ENCODE measurements at regions not wholly inside any gene's neighbourhood (a gene's known extent, or its start where the extent isn't known, plus 50 kb on each side); places are given as distances from the start of the nearest gene placed in this dataset.

- intact Hi-C loops (cut with DNase I) = no loop called here
- ATAC-seq (no peak), DNase-seq (ENCODE audit: missing footprints) (no peak)
These were observed 330.9 kb upstream of the COBL start for GRCh38 chr7:51647486-51647885.

DNA sequence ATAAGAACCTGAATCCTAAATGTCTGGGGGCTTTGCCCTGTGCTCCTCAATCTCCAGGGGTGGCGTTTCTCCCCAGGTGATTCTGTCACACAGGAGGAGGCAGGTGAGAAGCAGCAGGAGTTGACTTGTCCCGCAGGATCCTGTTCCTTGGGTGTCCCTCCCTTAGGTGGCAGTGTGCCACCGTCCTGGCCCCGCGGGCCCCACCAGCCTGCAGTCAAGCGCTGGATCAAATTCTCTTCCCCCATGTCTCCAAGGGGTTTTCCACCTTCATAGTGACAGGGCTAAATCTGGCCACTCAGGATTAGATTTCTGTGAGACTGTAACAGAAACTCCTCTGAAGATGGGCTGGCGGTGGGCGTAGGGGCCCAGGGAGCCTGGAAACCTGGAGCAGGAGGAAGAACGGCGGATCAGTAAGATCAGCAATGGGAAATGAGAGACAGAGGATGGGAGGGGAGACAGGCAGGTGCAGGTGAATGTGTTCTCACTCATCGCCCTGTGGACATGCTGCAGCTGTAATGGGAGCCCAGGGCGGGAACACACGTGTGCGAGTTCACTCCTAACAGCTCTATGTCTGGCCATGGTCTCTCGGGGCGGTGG is 329.2 kb upstream of the COBL start:
- intact Hi-C loops (cut with DNase I) = no loop called here
- no peak for DNase-seq (ENCODE audit: missing footprints)
- no peak for ATAC-seq

DNA sequence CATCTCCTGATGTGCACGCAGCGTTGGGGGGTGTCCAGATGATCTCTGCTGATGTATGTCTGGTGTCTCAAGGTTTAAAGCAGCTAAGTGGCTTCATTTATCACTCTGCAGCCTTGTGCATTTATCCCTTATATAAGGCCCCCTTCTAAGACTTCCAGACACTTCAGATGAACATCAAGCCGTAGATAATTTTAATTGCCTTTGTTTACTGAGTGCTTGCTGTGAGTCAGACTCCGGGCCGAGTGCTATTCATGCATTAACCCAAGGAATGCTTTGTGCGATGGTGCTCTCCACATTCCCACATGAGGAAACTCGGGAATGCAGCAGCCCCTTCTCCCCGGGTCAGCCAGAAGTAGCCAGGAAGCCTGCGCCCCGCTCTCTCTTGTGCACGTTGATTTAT is 328.6 kb upstream of the COBL start:
- ATAC-seq (no peak), DNase-seq (ENCODE audit: missing footprints) (no peak)
- intact Hi-C loops (cut with DNase I) = no loop called here

DNA sequence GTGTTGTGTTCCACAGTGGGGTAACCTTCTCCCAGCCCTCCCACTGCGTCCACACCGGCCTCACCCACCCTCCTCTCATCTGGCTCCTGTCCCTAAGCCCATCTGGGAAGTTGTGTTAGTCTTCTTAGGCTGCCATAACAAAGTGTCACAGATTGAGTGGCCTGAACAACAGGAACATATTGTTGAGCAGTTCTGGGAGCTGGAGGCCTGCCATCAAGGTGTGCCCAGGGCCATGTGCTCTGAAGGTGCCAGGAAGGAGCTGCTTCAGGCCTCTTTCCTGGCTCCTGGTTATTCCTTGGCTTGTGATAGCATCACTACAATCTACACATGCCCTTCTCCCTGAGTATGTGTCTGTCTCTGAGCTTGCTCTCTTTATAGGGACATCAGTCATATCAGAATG is 327.6 kb upstream of the COBL start:
- DNase-seq (ENCODE audit: missing footprints) = no peak
- no peak for ATAC-seq
- intact Hi-C loops (cut with DNase I) = no loop called here

DNA sequence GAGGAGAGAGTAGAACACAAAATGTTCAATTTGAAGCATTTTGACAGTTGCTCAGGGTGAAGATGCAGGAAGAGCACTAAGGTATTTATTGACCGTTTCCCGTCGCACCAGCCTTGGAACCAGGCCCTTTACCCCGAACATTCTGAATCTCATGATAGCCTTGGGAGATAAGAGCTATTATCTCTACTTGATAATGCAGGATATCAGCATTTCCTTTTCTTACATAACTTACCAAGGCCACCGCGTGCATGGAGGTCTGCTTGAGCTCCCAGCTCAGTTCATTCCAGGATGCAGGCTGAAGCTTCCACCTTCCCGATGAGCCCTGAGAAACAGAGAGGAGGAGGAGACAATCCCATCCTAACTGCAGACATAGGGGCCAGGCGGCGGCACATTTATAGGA is 324.2 kb upstream of the COBL start:
- no peak for ATAC-seq
- no peak for DNase-seq (ENCODE audit: missing footprints)
- intact Hi-C loops (cut with DNase I) = no loop called here

DNA sequence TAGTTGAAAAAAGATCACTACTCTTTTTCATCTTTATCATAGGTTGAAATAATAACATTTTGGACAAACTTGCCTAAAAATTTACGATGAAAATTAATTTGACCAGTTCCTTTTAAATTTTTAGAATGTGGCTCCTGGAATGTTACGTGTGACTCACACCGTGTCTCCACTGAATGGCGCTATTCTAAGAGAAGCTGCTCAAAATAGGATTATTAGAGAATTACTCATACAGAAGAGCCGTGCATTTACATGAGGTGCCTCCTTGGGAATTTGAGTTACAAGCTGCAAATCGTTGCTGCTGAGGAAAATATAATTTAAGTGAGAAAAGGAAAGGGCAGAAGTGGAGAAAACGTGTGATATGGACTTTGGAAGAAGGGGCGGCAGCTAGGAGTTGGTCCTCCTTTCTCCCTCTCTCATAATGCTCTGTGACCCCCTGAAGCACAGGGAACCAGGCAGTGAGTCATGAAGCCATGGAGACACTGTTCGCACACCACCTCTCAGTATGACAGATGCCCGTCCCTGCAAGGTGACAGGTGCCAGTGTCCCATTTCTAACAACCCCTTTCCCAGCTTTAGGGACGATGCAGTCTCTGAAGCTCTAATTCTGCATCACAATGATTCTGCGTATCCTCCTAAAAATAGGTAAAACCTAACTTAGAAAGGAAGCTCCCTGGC is 323.2 kb upstream of the COBL start:
- intact Hi-C loops (cut with DNase I) = no loop called here
- ATAC-seq (no peak), DNase-seq (ENCODE audit: missing footprints) (no peak)

DNA sequence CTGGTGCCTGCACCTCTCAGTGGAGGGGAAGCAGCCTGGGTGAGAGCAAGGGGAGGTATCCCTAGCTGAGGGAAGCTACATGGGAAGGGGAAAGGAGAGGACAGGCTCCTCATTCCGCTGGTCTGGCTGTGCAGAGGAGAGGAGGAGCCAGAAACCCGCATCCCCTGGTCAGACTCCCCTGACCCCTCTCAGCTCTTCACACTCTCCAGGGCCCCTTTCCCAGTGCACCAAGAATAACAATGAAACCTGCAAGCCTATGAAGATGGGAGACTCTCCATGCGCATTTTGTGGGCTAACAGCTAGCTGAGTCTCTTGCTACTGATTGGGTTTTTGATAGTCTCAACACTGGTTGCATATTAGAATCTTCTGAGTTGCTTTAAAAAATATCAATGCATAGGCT is 319.9 kb upstream of the COBL start:
- ATAC-seq (no peak), DNase-seq (ENCODE audit: missing footprints) (no peak)
- intact Hi-C loops (cut with DNase I) = no loop called here

DNA sequence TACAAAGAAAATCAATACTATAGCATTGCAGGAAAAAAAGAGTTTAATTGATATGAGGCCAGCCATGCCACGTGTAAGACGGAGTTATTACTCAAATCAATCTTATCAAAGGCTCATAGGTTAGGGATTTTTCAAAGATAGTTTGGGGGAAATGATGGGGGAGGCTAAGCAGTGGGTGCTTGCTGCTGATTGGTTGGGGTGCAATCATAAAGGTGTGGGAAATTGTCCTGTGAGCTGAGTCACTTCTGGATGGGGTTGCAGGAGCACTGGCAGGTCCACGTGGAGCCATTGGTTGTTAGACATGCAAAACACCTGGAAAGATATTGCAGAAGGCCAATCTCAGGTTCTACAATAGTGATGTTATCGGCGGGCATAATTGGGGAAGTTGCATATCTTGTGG is 319.2 kb upstream of the COBL start:
- intact Hi-C loops (cut with DNase I) = no loop called here
- DNase-seq (ENCODE audit: missing footprints) (no peak), ATAC-seq (no peak)

GRCh38 chr7:51634538-51634937 is 317.9 kb upstream of the COBL start:
- no peak for ATAC-seq
- intact Hi-C loops (cut with DNase I) = no loop called here
- DNase-seq (ENCODE audit: missing footprints) = no peak

GRCh38 chr7:51634025-51634424 is 317.4 kb upstream of the COBL start:
- intact Hi-C loops (cut with DNase I) = no loop called here
- no peak for ATAC-seq

DNA sequence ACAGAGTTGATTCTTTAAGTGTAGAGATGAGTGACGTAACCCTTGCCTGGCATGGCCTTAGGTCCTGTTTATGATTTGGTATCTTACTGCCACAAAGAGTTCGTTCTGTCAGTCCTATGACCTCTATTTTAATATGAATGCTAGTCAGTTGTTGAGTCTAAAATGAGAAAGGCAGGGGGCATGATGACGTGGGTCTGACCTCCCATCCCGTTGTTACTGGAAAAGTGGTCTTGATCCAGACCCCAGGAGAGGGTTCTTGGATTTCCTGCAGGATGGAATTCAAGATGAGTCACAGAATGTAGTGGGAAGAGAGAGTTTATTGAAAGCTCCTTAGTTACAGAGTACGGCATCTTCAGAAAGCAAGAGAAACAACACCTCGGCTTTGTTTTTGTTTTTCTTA is 317.0 kb upstream of the COBL start:
- ATAC-seq = no peak
- intact Hi-C loops (cut with DNase I) = no loop called here
- DNase-seq (ENCODE audit: missing footprints) = no peak

More at GRCh38 chr7:51634025-51634424, 317.4 kb upstream of the COBL start:
- DNase-seq (ENCODE audit: missing footprints) = no peak

DNA sequence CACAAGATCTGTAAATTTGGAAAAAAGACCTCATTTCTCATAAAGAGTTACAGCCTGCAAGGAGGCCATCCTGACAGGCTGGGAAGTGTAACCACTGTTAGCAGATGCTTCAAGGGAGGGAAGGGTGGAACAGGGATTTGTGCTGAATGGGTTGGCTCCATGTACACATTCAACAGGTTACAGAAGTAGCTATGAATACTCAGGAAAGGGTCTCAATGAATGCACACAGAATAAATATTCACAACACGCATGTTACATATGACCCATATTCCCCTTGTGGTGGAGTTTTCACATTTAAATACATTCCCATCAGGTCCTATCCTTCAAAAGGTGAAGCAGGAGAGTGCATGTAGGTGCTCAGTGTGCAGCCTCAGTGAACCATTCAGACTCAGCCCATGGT is 316.4 kb upstream of the COBL start:
- intact Hi-C loops (cut with DNase I) = no loop called here
- no peak for DNase-seq (ENCODE audit: missing footprints)
- ATAC-seq = no peak

- ATAC-seq (no peak), DNase-seq (ENCODE audit: missing footprints) (no peak)
- intact Hi-C loops (cut with DNase I) = no loop called here
These were observed 314.3 kb upstream of the COBL start for GRCh38 chr7:51630933-51631332.

DNA sequence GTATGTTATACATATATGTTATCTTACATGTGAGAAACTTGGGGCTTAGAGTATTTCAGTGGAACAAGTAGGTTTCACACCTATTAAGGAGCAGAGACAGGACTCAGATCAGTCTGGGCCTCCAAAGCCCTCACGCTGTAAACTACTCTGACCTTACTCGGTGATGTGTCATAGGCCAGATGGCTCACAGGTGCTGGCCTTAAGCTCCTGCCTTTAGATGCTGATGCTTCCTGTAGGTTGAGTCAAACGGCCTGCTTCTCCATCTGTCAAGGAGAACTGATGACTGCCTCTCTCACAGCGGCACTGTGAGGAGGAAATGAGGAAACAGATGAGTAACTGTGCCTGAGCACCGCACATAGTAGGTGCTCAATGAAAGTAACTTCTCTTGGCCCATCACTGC is 312.6 kb upstream of the COBL start:
- no peak for ATAC-seq
- DNase-seq (ENCODE audit: missing footprints) = no peak
- intact Hi-C loops (cut with DNase I) = no loop called here

- ATAC-seq (no peak), DNase-seq (ENCODE audit: missing footprints) (no peak)
- intact Hi-C loops (cut with DNase I) = no loop called here
These were observed 305.3 kb upstream of the COBL start for GRCh38 chr7:51621956-51622355.

DNA sequence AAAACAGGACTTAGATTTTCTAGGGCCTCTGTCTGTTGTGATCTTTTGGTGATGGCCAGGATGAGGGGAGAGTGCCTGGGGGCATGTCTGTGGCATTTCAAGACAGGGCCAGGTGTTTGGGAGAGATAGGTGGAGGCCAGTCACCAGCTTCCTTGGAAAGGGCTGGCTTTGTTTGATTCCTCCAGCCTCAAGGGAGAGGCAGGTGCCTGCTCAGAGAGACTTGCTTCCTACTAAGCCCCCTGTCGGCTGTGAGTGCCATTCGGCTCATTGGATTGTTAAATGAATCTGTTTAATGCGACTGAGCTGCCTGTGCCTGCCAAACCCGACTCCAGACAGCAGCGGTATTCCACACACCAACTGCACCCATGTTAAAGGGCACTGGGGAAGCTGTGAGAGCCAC is 304.1 kb upstream of the COBL start:
- intact Hi-C loops (cut with DNase I) = no loop called here
- ATAC-seq = no peak
- DNase-seq (ENCODE audit: missing footprints) = no peak

DNA sequence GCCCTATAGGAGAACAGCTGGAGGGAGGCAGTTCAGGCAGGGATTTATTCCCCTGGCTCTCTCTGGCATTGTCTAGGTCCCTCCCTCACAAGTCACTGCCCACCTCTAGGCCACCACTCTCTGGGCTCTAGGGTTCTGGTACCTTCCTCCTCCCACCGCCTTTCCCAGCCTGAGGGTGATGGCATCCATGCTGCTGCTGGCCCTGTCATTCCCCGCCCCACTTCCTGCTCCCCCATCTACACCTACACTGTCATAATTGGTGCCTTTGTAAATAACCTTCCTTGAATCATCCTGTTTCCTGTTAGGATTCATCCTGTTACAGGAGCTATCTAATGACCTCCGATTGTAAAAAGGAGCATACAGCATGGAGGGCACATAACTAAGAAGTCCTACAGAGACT is 303.3 kb upstream of the COBL start:
- intact Hi-C loops (cut with DNase I) = no loop called here
- no peak for ATAC-seq
- no peak for DNase-seq (ENCODE audit: missing footprints)

DNA sequence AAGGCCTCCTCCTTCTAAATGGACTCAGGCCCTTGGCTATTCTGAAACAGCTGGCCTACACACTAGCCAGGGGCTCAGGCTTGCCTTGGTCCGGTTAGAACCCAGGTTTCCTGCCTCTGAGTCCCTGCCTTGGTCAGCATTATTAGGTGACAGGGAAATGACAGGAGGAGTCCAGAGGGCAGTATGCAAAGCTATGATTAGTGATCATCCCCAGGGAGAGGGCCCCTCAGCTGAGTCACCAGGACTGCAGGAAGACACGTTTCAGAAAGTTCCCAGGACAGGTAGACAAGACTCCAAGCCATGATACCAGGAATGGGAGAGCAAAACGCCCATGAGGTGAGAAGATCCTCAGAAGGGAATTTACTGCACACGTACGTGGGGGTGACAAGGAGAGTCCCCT is 301.1 kb upstream of the COBL start:
- intact Hi-C loops (cut with DNase I) = no loop called here
- DNase-seq (ENCODE audit: missing footprints) (no peak), ATAC-seq (no peak)

- no peak for DNase-seq (ENCODE audit: missing footprints)
- ATAC-seq = peak; percentile 77
These were observed 297.3 kb upstream of the COBL start for GRCh38 chr7:51613911-51614357.

DNA sequence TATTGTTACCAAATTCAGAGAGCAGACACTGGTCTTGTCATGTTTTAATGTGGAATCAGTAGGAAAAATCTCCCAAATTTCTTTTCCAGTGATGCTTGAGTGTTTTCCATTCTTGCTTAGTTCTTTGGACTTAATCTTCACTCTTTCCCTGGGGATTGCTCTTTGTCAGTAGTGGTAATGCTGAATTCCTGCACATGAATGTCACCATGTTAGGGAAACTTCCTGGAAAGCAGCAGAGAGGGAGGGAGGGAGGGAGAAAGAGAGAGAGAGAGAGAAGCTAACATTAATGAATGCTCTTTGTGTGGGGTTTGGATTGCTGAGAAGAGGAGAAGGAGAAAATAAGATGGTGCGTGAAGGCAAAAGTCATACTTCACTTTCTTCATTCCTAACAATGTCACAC is 295.3 kb upstream of the COBL start:
- DNase-seq (ENCODE audit: missing footprints) (no peak), ATAC-seq (peak; percentile 54)
- intact Hi-C loops (cut with DNase I) = no loop called here

More at GRCh38 chr7:51613911-51614357, 297.3 kb upstream of the COBL start:
- intact Hi-C loops (cut with DNase I) = no loop called here

GRCh38 chr7:51607447-51607846 is 290.8 kb upstream of the COBL start:
- ATAC-seq (no peak), DNase-seq (ENCODE audit: missing footprints) (no peak)
- intact Hi-C loops (cut with DNase I) = no loop called here
